ENCODE measurements at regions not wholly inside any gene's neighbourhood (a gene's known extent, or its start where the extent isn't known, plus 50 kb on each side); places are given as distances from the start of the nearest gene placed in this dataset.

- dilution Hi-C loops (cut with MboI; ENCODE audit: extremely low pct_ligation_motif_present, low sequenced_read_pairs): no loop called here
- TF ChIP-seq, protein P1, sequence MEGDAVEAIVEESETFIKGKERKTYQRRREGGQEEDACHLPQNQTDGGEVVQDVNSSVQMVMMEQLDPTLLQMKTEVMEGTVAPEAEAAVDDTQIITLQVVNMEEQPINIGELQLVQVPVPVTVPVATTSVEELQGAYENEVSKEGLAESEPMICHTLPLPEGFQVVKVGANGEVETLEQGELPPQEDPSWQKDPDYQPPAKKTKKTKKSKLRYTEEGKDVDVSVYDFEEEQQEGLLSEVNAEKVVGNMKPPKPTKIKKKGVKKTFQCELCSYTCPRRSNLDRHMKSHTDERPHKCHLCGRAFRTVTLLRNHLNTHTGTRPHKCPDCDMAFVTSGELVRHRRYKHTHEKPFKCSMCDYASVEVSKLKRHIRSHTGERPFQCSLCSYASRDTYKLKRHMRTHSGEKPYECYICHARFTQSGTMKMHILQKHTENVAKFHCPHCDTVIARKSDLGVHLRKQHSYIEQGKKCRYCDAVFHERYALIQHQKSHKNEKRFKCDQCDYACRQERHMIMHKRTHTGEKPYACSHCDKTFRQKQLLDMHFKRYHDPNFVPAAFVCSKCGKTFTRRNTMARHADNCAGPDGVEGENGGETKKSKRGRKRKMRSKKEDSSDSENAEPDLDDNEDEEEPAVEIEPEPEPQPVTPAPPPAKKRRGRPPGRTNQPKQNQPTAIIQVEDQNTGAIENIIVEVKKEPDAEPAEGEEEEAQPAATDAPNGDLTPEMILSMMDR (optimal IDR thresholded peaks at IDR 0.05 in 1 of 3, IDR thresholded peaks at IDR 0.05 in 1 of 3, conservative IDR thresholded peaks at IDR 0.05 in 1 of 3; ENCODE audit: extremely low read depth in 1 of 3, insufficient read depth in 2 of 3, low read length in 3 of 3): no peak
- TF ChIP-seq EZH2 (IDR thresholded peaks at IDR 0.05; ENCODE audit: low read length): no peak
- H3K36me3 ChIP-seq (ENCODE audit: control insufficient read depth in 2 of 2, extremely low read depth in 1 of 2, insufficient read depth in 2 of 2, low read length in 2 of 2): no peaks in the 10 kb centered on the region
Measured at GRCh38 chr15:29457729-29458128, 188.1 kb upstream of the NSMCE3 start.

DNA sequence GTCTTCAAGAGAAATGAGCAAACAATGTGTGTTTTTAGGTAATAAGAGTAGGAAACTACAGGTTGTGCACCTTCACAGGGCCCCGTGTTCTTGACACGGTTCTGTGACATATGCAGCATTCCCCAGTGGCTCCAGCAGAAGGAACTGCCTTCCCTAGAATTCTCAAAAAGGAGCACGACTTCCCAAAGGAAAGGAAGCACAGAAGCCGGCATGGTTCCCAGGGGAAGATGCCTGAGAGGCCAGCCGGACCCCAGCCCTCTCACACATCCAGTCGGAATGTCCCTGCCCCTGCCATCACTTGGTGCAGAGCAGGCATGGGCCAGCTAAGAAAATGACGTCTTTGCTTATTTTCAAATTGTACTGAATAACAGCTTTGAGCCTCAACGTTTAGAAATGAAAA lies 187.3 kb upstream of the NSMCE3 start:
- Histone ChIP-seq H4K20me1 (ENCODE audit: control insufficient read depth, extremely low read depth, insufficient read depth, low read length) (no peaks in the 10 kb centered on the region), H3K9ac (ENCODE audit: control insufficient read depth, extremely low read depth, insufficient read depth, low read length) (no peak overlapping the region), H3K9me1 (ENCODE audit: control insufficient read depth, extremely low read depth, insufficient read depth, low read length) (no peaks in the 10 kb centered on the region), H3K4me2 (ENCODE audit: control insufficient read depth, extremely low read depth, insufficient read depth, low read depth, low read length) (no peak overlapping the region), H3K36me3 (ENCODE audit: control insufficient read depth in 2 of 2, extremely low read depth in 1 of 2, insufficient read depth in 2 of 2, low read length in 2 of 2) (no peaks in the 10 kb centered on the region), H3K4me1 (ENCODE audit: control insufficient read depth, extremely low read depth, insufficient read depth, low read length) (no peaks in the 10 kb centered on the region), H3K27ac (ENCODE audit: control insufficient read depth, insufficient read depth, low read length) (no peak overlapping the region), H3K79me2 (ENCODE audit: control insufficient read depth, insufficient read depth, low read length) (no peaks in the 10 kb centered on the region), H3K27me3 (ENCODE audit: control insufficient read depth, extremely low read depth, insufficient read depth, low read length) (no peaks in the 10 kb centered on the region), H2AFZ (ENCODE audit: control insufficient read depth, low read length) (no peak overlapping the region), H3K4me3 (ENCODE audit: control insufficient read depth in 2 of 3, extremely low read depth in 1 of 3, insufficient read depth in 2 of 3, low read depth in 1 of 3, low read length in 3 of 3) (no peak overlapping the region), H3K9me3 (ENCODE audit: control insufficient read depth, low read depth, low read length) (no peaks in the 10 kb centered on the region)
- dilution Hi-C loops (cut with MboI; ENCODE audit: extremely low pct_ligation_motif_present, low sequenced_read_pairs): no loop called here
- TF ChIP-seq, protein P1 (optimal IDR thresholded peaks at IDR 0.05 in 1 of 3, IDR thresholded peaks at IDR 0.05 in 1 of 3, conservative IDR thresholded peaks at IDR 0.05 in 1 of 3; ENCODE audit: extremely low read depth in 1 of 3, insufficient read depth in 2 of 3, low read length in 3 of 3): no peak
- no peak for TF ChIP-seq EZH2 (IDR thresholded peaks at IDR 0.05; ENCODE audit: low read length)
- FAIRE-seq (no peak), DNase-seq (ENCODE audit: low read depth, low spot score) (no peak)

More at GRCh38 chr15:29457729-29458128, 188.1 kb upstream of the NSMCE3 start:
- no peaks in the 10 kb centered on the region for H3K9me1 ChIP-seq (ENCODE audit: control insufficient read depth, extremely low read depth, insufficient read depth, low read length)
- DNase-seq (ENCODE audit: low read depth, low spot score) (no peak), FAIRE-seq (no peak)
- no peaks in the 10 kb centered on the region for H3K4me1 ChIP-seq (ENCODE audit: control insufficient read depth, extremely low read depth, insufficient read depth, low read length)
- no peaks in the 10 kb centered on the region for H3K27me3 ChIP-seq (ENCODE audit: control insufficient read depth, extremely low read depth, insufficient read depth, low read length)
- no peak overlapping the region for H2AFZ ChIP-seq (ENCODE audit: control insufficient read depth, low read length)
- H3K9me3 ChIP-seq (ENCODE audit: control insufficient read depth, low read depth, low read length): no peaks in the 10 kb centered on the region
- no peak overlapping the region for H3K27ac ChIP-seq (ENCODE audit: control insufficient read depth, insufficient read depth, low read length)
- H3K4me2 ChIP-seq (ENCODE audit: control insufficient read depth, extremely low read depth, insufficient read depth, low read depth, low read length): no peak overlapping the region
- no peak overlapping the region for H3K9ac ChIP-seq (ENCODE audit: control insufficient read depth, extremely low read depth, insufficient read depth, low read length)
- H4K20me1 ChIP-seq (ENCODE audit: control insufficient read depth, extremely low read depth, insufficient read depth, low read length): no peaks in the 10 kb centered on the region
- H3K4me3 ChIP-seq (ENCODE audit: control insufficient read depth in 2 of 3, extremely low read depth in 1 of 3, insufficient read depth in 2 of 3, low read depth in 1 of 3, low read length in 3 of 3): no peak overlapping the region
- H3K79me2 ChIP-seq (ENCODE audit: control insufficient read depth, insufficient read depth, low read length): no peaks in the 10 kb centered on the region
